NCI-H1092 (cell line): ENCODE measurements at regions not wholly inside any gene's neighbourhood (a gene's known extent, or its start where the extent isn't known, plus 50 kb on each side); places are given as distances from the start of the nearest gene placed in this dataset.
"Not testable (repeated sequence)": the region's sequence is repeated elsewhere in the genome, so short reads cannot be mapped to it uniquely, and the experiment has no call there.

Experiments used
- DNase-seq: peaks from one replicate; lab custom pipeline; 2025; lab: John Stamatoyannopoulos, UW

- no peak for DNase-seq
Observed at GRCh38 chr1:182159443-182159842, 97.9 kb upstream of the ZNF648 start.

GRCh38 chr1:182157187-182157586, 95.7 kb upstream of the ZNF648 start:
- DNase-seq, result no peak

GRCh38 chr1:182154425-182154824, 92.9 kb upstream of the ZNF648 start:
- DNase-seq, result not testable (repeated sequence)

GRCh38 chr1:182149411-182149965, 88.0 kb upstream of the ZNF648 start:
- no peak for DNase-seq

- DNase-seq, result no peak
Observed at GRCh38 chr1:182147951-182148350, 86.4 kb upstream of the ZNF648 start.

- DNase-seq, result no peak
Observed at GRCh38 chr1:182147136-182147820, 85.8 kb upstream of the ZNF648 start.

- DNase-seq, result no peak
Observed at GRCh38 chr1:182146286-182146685, 84.8 kb upstream of the ZNF648 start.

- DNase-seq, result no peak
Observed at GRCh38 chr1:182145441-182145840, 83.9 kb upstream of the ZNF648 start.

- no peak for DNase-seq
Observed at GRCh38 chr1:182144646-182145030, 83.1 kb upstream of the ZNF648 start.

GRCh38 chr1:182143825-182144645, 82.5 kb upstream of the ZNF648 start:
- no peak for DNase-seq

- DNase-seq, result peak; percentile 91
Observed at GRCh38 chr1:182143154-182143657, 81.7 kb upstream of the ZNF648 start.

- DNase-seq, result no peak
Observed at GRCh38 chr1:182142621-182143020, 81.1 kb upstream of the ZNF648 start.

GRCh38 chr1:182141040-182141439, 79.5 kb upstream of the ZNF648 start:
- DNase-seq, result no peak

GRCh38 chr1:182139496-182139895, 78.0 kb upstream of the ZNF648 start:
- DNase-seq, result no peak

GRCh38 chr1:182137546-182137945, 76.0 kb upstream of the ZNF648 start:
- DNase-seq, result no peak

GRCh38 chr1:182135946-182136345, 74.4 kb upstream of the ZNF648 start:
- no peak for DNase-seq

GRCh38 chr1:182134257-182134656, 72.7 kb upstream of the ZNF648 start:
- DNase-seq, result no peak

GRCh38 chr1:182133181-182133580, 71.7 kb upstream of the ZNF648 start:
- DNase-seq, result no peak

- no peak for DNase-seq
Observed at GRCh38 chr1:182129398-182129797, 67.9 kb upstream of the ZNF648 start.

GRCh38 chr1:182128502-182128901, 67.0 kb upstream of the ZNF648 start:
- DNase-seq, result no peak

- DNase-seq, result no peak
Observed at GRCh38 chr1:182127656-182128055, 66.1 kb upstream of the ZNF648 start.

- DNase-seq, result no peak
Observed at GRCh38 chr1:182126272-182126800, 64.8 kb upstream of the ZNF648 start.

- DNase-seq, result no peak
Observed at GRCh38 chr1:182122913-182123260, 61.4 kb upstream of the ZNF648 start.
